IMR-90 (cell line): ENCODE measurements at regions not wholly inside any gene's neighbourhood (a gene's known extent, or its start where the extent isn't known, plus 50 kb on each side); places are given as distances from the start of the nearest gene placed in this dataset.
"Not testable (repeated sequence)": the region's sequence is repeated elsewhere in the genome, so short reads cannot be mapped to it uniquely, and the experiment has no call there.

Experiments
- ATAC-seq: fragments of 200-7000 bp; cut with Tn5 transposase; 2 replicates; pipeline ENCODE4 v1.9.1; 2020; ENCODE audit warnings: low read depth, mild to moderate bottlenecking, moderate library complexity
- BruUV-seq: library from RNA; stranded (reverse); fragments of 400-500 nt; replicated peaks from 2 replicates; lab custom pipeline; 2021; lab: Mats Ljungman, UMichigan
- CTCF ChIA-PET: fragments of 300-600 bp; formaldehyde crosslinking; extraction: SDS; loops from one replicate; lab custom pipeline; 2021; ENCODE audit warnings: antibody characterized with exemption; lab: Yijun Ruan, JAX
- POLR2A ChIA-PET: fragments of 300-600 bp; sonication (Branson Sonifier 250); formaldehyde crosslinking; loops from one replicate; lab custom pipeline; 2022; ENCODE audit warnings: antibody characterized with exemption; ENCODE audit not compliant: unreplicated experiment; lab: Charles Lee
- DNase-seq: peaks from one replicate; pipeline ENCODE4 v3.0.0; 2013
- H2AFZ ChIP-seq: replicated peaks from 2 replicates; pipeline ENCODE3; 2013; ENCODE audit warnings: low read length, mild to moderate bottlenecking; ENCODE audit not compliant: poor library complexity
- H2AK5ac ChIP-seq: 2 replicates; pipeline ENCODE4 v1.6.1; 2013; ENCODE audit warnings: low read depth, low read length, inconsistent platforms
- H2AK9ac ChIP-seq: replicated peaks from 2 replicates; pipeline ENCODE3; 2013; ENCODE audit warnings: mild to moderate bottlenecking, low read depth, low read length, moderate library complexity; ENCODE audit not compliant: poor library complexity
- H2BK120ac ChIP-seq: 2 replicates; pipeline ENCODE4 v1.6.1; 2013; ENCODE audit warnings: low read depth, low read length, inconsistent platforms
- H2BK15ac ChIP-seq: 3 replicates; pipeline ENCODE4 v1.6.1; 2013; ENCODE audit warnings: low read depth, low read length, inconsistent platforms
- H2BK20ac ChIP-seq: 2 replicates; pipeline ENCODE4 v1.6.1; 2013; ENCODE audit warnings: low read depth, mild to moderate bottlenecking, inconsistent platforms, low read length, moderate library complexity
- H2BK5ac ChIP-seq: 2 replicates; pipeline ENCODE4 v1.6.1; 2013; ENCODE audit warnings: mild to moderate bottlenecking, low read depth, low read length, inconsistent platforms; ENCODE audit not compliant: poor library complexity, severe bottlenecking
- H3K14ac ChIP-seq: replicated peaks from 2 replicates; pipeline ENCODE4 v1.6.1; 2013; ENCODE audit warnings: low read depth, low read length, inconsistent platforms
- H3K18ac ChIP-seq: 2 replicates; pipeline ENCODE4 v1.6.1; 2013; ENCODE audit warnings: low read depth, low read length, control low read depth
- H3K23ac ChIP-seq: 2 replicates; pipeline ENCODE4 v1.6.1; 2013; ENCODE audit warnings: low read depth, low read length, inconsistent platforms
- H3K27ac ChIP-seq: 2 replicates; pipeline ENCODE4 v1.5.1; 2013; ENCODE audit warnings: mild to moderate bottlenecking, control low read depth, low read length; ENCODE audit not compliant: insufficient read depth
- H3K27me3 ChIP-seq: 2 replicates; pipeline ENCODE4 v1.6.1; 2013; ENCODE audit warnings: low read length; ENCODE audit not compliant: control insufficient read depth, insufficient read depth
- H3K36me3 ChIP-seq: 2 replicates; pipeline ENCODE4 v1.6.1; 2013; ENCODE audit warnings: low read length, mixed read lengths; ENCODE audit not compliant: control insufficient read depth, insufficient read depth
- H3K4ac ChIP-seq: 2 replicates; pipeline ENCODE4 v1.6.1; 2013; ENCODE audit warnings: low read depth, low read length, inconsistent platforms
- H3K4me1 ChIP-seq: 2 replicates; pipeline ENCODE4 v1.6.1; 2013; ENCODE audit warnings: low read length, mixed read lengths; ENCODE audit not compliant: control insufficient read depth, insufficient read depth
- H3K4me2 ChIP-seq: 2 replicates; pipeline ENCODE4 v1.6.1; 2013; ENCODE audit warnings: low read depth, mild to moderate bottlenecking, control low read depth, low read length, moderate library complexity
- H3K4me3 ChIP-seq: 2 replicates; pipeline ENCODE4 v1.5.1; 2013; ENCODE audit warnings: low read depth, mild to moderate bottlenecking, control low read depth, low read length, moderate library complexity; ENCODE audit not compliant: insufficient read depth
- H3K56ac ChIP-seq: 2 replicates; pipeline ENCODE4 v1.6.1; 2013; ENCODE audit warnings: low read length, inconsistent platforms; ENCODE audit not compliant: insufficient read depth; ENCODE audit errors: extremely low read depth
- H3K79me1 ChIP-seq, 2 experiments: 2 replicates each; pipeline ENCODE4 v1.6.1; 2013; ENCODE audit warnings: low read length in 2 of 2, inconsistent platforms in 1 of 2, low read depth in 1 of 2
- H3K9ac ChIP-seq: 2 replicates; pipeline ENCODE4 v1.6.1; 2013; ENCODE audit warnings: low read depth, low read length, control low read depth
- H3K9me1 ChIP-seq: 2 replicates; pipeline ENCODE4 v1.6.1; 2013; ENCODE audit warnings: low read length, inconsistent platforms; ENCODE audit not compliant: insufficient read depth
- H3K9me3 ChIP-seq: 2 replicates; pipeline ENCODE4 v1.6.1; 2013; ENCODE audit warnings: low read length; ENCODE audit not compliant: control insufficient read depth, insufficient read depth
- H4K20me1 ChIP-seq: 2 replicates; pipeline ENCODE4 v1.6.1; 2013; ENCODE audit warnings: low read length, inconsistent platforms; ENCODE audit not compliant: insufficient read depth
- H4K5ac ChIP-seq: 2 replicates; pipeline ENCODE4 v1.6.1; 2013; ENCODE audit warnings: mild to moderate bottlenecking, low read depth, low read length, control low read depth
- H4K8ac ChIP-seq, 2 experiments: 2 replicates each; pipeline ENCODE4 v1.6.1; 2013; ENCODE audit warnings: low read depth in 2 of 2, low read length in 2 of 2, control low read depth in 1 of 2, inconsistent platforms in 1 of 2
- H4K91ac ChIP-seq: 2 replicates; pipeline ENCODE4 v1.6.1; 2013; ENCODE audit warnings: low read depth, low read length, inconsistent platforms; ENCODE audit not compliant: insufficient read depth
- WGBS, 2 experiments: methylation state at CpG; one replicate each; pipeline versions ENCODE4 v1.1.5 to v1.1.7; 2013; ENCODE audit warnings: missing lambda C conversion rate in 2 of 2; ENCODE audit not compliant: insufficient read length in 1 of 2; ENCODE audit errors: extremely low coverage in 2 of 2; 5-methylcytosine and 5-hydroxymethylcytosine counted together
- dilution Hi-C: fragments of 300-500 bp; cut with HindIII; formaldehyde crosslinking; loops from one replicate; pipeline ENCODE4 v1.14.3; 2018; ENCODE audit warnings: low sequenced_read_pairs; ENCODE audit not compliant: unreplicated experiment
- in situ Hi-C: fragments of 300-500 bp; cut with MboI; formaldehyde crosslinking; loops from 3 replicates; pipeline ENCODE4 v1.14.3; 2019; ENCODE audit warnings: low sequenced_read_pairs, inconsistent platforms, mixed read lengths
- intact Hi-C: fragments of 100-400 bp; cut with micrococcal nuclease; formaldehyde crosslinking; loops from 2 replicates; pipeline ENCODE4 v1.10.0; 2022

DNA sequence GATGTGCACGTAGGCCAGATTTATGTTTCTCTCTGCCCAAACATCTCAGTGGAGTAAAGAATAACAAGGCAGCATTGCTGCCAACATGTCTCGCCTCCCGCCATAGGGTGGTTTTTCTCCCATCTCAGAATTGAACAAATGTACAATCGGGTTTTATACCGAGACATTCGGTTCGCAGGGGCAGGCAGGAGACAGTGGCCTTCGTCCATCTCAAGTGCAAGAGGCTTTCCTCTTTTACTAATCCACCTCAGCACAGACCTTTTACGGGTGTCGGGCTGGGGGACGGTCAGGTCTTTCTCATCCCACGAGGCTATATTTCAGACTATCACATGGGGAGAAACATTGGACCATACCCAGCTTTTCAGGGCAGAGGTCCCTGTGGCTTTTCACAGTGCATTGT, 118.9 kb upstream of the LARP1 start:
- H2BK20ac ChIP-seq, dilution Hi-C loops, H3K18ac ChIP-seq, H2AFZ ChIP-seq, H4K91ac ChIP-seq, POLR2A ChIA-PET, H3K23ac ChIP-seq, in situ Hi-C loops, H3K27ac ChIP-seq, H3K36me3 ChIP-seq, H3K9me3 ChIP-seq, H2AK9ac ChIP-seq, BruUV-seq, H3K4me3 ChIP-seq, H3K4me1 ChIP-seq, ATAC-seq, DNase-seq, H4K5ac ChIP-seq, intact Hi-C loops, H3K79me1 ChIP-seq, H3K9ac ChIP-seq, CTCF ChIA-PET, H3K56ac ChIP-seq, H3K27me3 ChIP-seq, H3K4me2 ChIP-seq, H4K8ac ChIP-seq, H4K20me1 ChIP-seq, H3K4ac ChIP-seq, H3K14ac ChIP-seq, H2BK15ac ChIP-seq, H2BK5ac ChIP-seq, H3K9me1 ChIP-seq, H2AK5ac ChIP-seq, H2BK120ac ChIP-seq: not testable (repeated sequence)
- WGBS, 2 experiments = no CpG with 5 or more reads among the region's 12 CpGs

DNA sequence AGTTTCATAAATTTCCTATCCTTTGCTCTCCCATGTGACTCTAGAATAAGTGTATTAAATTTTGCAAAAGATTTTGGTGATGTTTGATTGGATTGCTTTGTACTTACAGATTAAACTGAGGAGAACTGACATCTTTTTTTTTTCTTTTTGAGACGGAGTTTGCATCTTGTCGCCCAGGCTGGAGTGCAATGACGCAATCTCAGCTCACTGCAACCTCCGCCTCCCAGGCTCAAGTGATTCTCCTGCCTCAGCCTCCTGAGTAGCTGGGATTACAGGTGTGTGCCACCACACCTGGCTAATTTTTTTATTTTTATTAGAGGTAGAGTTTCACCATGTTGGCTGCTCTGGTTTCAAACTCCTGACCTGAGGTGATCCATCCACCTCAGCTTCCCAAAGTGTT, 121.4 kb upstream of the LARP1 start:
- POLR2A ChIA-PET, BruUV-seq, H4K8ac ChIP-seq, H3K4me2 ChIP-seq, H2AK5ac ChIP-seq, H3K9me1 ChIP-seq, H4K91ac ChIP-seq, in situ Hi-C loops, H3K79me1 ChIP-seq, H3K9me3 ChIP-seq, H3K36me3 ChIP-seq, H3K4ac ChIP-seq, H2BK120ac ChIP-seq, H3K4me3 ChIP-seq, H3K18ac ChIP-seq, H3K4me1 ChIP-seq, dilution Hi-C loops, ATAC-seq, H4K5ac ChIP-seq, H3K14ac ChIP-seq, intact Hi-C loops, H2BK15ac ChIP-seq, H3K9ac ChIP-seq, H4K20me1 ChIP-seq, H2AFZ ChIP-seq, H3K23ac ChIP-seq, H3K27ac ChIP-seq, H2AK9ac ChIP-seq, H2BK5ac ChIP-seq, H2BK20ac ChIP-seq, H3K56ac ChIP-seq, DNase-seq: not testable (repeated sequence)
- H3K27me3 ChIP-seq = peaks cover 11% of the 10 kb centered on the region
- WGBS, 2 experiments = no CpG with 5 or more reads among the region's 4 CpGs
- CTCF ChIA-PET = interaction anchor here (0.6 kb wide), 1 partner anchor 212 kb away, joined by 5 read pairs; no protein-coding TSS in a partner anchor
